ENCODE measurements at regions not wholly inside any gene's neighbourhood (a gene's known extent, or its start where the extent isn't known, plus 50 kb on each side); places are given as distances from the start of the nearest gene placed in this dataset.

DNA sequence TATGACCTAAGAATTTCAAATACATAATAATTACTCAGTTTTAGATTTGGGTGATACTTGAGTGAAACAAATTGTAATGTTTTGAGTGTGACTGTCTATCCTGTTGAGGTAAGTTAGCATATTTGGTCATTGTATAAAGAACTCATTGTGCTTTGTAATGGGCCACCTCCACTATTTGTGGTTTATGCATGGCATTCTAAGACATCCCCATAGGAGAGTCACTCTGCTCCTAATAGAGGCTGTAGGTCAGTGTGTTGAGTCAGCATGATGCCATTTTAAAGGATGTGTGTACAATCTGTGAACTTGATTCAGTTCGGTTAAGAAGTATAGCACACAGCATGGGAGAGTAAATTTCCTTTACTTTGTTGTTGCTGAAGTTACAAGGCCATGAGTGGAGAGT is 1112.4 kb downstream of the JRKL start:
- Histone ChIP-seq H2BK20ac (ENCODE audit: low read depth, low read length, poor library complexity, severe bottlenecking) (no peak overlapping the region), H2BK12ac (ENCODE audit: insufficient read length, low read depth, low read length) (no peak overlapping the region), H3K9me3 (ENCODE audit: control insufficient read depth, low read depth, low read length) (no peaks in the 10 kb centered on the region), H3K56ac (ENCODE audit: insufficient read length, low read depth, low read length) (no peak overlapping the region), H2BK5ac (ENCODE audit: insufficient read length, low read length) (no peak overlapping the region), H2AK5ac (ENCODE audit: insufficient read length, low read length) (no peak overlapping the region), H3T11ph (ENCODE audit: low read length) (no peak overlapping the region), H3K27me3 (ENCODE audit: insufficient read depth, low read length) (no peaks in the 10 kb centered on the region), H4K91ac (ENCODE audit: insufficient read length, low read depth, low read length) (no peak overlapping the region), H3K23me2 (ENCODE audit: insufficient read length, low read depth, low read length, poor library complexity, severe bottlenecking) (no peaks in the 10 kb centered on the region), H3K9ac (ENCODE audit: extremely low read depth, insufficient read length, low read length) (no peak overlapping the region), H3K4me2 (ENCODE audit: insufficient read depth, insufficient read length, low read length) (no peak overlapping the region), H3K79me2 (ENCODE audit: insufficient read depth, low read length) (no peaks in the 10 kb centered on the region), H3K79me1 (ENCODE audit: insufficient read depth, low read depth, low read length, poor library complexity, severe bottlenecking) (no peaks in the 10 kb centered on the region), H3K4ac (ENCODE audit: low read depth, low read length) (no peak overlapping the region), H3K23ac (ENCODE audit: insufficient read length, low read depth, low read length) (no peak overlapping the region), H4K20me1 (ENCODE audit: control insufficient read depth, insufficient read depth, insufficient read length) (no peaks in the 10 kb centered on the region), H3K14ac (ENCODE audit: insufficient read depth, low read length) (no peak overlapping the region), H4K5ac (ENCODE audit: insufficient read length, low read depth, low read length) (no peak overlapping the region), H2AFZ (ENCODE audit: low read length) (no peak overlapping the region), H4K8ac (replicated peaks; ENCODE audit: insufficient read length, low read depth, low read length) (no peak overlapping the region), H3K27ac (ENCODE audit: insufficient read length, low read depth, low read length) (no peak overlapping the region), H3K4me1 (ENCODE audit: insufficient read depth, low read length) (no peaks in the 10 kb centered on the region), H3K18ac (ENCODE audit: insufficient read length, low read depth, low read length) (no peak overlapping the region), H2BK15ac (ENCODE audit: low read depth, low read length) (no peak overlapping the region), H2BK120ac (ENCODE audit: low read depth, low read length, poor library complexity, severe bottlenecking) (no peak overlapping the region)
- DNase-seq: no peak
- peaks cover 3 to 4% of the 10 kb centered on the region in 2 experiments; a peak in 2 of 4 replicates for H3K4me1 Mint-ChIP-seq
- WGBS (ENCODE audit: extremely low coverage, insufficient read length, low lambda C conversion rate): no CpG with 5 or more reads among the region's 1 CpG
- no peak overlapping the region for H3K4me3 Mint-ChIP-seq
- TF ChIP-seq CTCF (conservative IDR thresholded peaks at IDR 0.05): no peak
- no peaks in the 10 kb centered on the region for H3K27me3 Mint-ChIP-seq (ENCODE audit: low read depth)
- H3K27ac Mint-ChIP-seq: no peak overlapping the region
- peaks cover 18% of the 10 kb centered on the region in 2 experiments for H3K9me3 Mint-ChIP-seq
- peaks cover 4 to 22% (median 9%) of the 10 kb centered on the region in 3 experiments for H3K36me3 Mint-ChIP-seq (ENCODE audit: insufficient read depth in 1 of 3, low read depth in 3 of 3)
